ENCODE measurements at regions not wholly inside any gene's neighbourhood (a gene's known extent, or its start where the extent isn't known, plus 50 kb on each side); places are given as distances from the start of the nearest gene placed in this dataset.

DNA sequence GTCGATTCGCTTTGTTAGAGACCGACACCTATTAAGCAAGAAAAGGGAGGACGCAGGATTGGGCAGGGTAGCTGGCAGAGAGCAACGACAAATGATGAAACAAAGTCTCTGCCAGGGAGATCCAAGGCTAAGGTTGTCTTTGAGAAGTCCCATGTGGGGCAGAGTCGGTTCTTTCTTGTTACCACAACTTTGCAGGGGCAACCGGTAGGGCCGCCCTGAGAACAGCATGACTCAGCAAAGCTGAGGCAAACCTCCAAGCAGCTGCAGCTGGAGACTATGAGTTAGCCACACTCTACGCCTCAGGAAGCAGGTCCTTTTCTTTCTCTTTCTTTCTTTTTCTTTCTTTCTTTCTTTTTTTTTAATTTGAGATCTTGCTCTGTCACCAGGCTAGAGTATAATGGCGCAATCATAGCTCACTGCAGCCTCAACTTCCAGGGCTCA, 452.3 kb upstream of the ID2 start:
- TF ChIP-seq, protein P1, sequence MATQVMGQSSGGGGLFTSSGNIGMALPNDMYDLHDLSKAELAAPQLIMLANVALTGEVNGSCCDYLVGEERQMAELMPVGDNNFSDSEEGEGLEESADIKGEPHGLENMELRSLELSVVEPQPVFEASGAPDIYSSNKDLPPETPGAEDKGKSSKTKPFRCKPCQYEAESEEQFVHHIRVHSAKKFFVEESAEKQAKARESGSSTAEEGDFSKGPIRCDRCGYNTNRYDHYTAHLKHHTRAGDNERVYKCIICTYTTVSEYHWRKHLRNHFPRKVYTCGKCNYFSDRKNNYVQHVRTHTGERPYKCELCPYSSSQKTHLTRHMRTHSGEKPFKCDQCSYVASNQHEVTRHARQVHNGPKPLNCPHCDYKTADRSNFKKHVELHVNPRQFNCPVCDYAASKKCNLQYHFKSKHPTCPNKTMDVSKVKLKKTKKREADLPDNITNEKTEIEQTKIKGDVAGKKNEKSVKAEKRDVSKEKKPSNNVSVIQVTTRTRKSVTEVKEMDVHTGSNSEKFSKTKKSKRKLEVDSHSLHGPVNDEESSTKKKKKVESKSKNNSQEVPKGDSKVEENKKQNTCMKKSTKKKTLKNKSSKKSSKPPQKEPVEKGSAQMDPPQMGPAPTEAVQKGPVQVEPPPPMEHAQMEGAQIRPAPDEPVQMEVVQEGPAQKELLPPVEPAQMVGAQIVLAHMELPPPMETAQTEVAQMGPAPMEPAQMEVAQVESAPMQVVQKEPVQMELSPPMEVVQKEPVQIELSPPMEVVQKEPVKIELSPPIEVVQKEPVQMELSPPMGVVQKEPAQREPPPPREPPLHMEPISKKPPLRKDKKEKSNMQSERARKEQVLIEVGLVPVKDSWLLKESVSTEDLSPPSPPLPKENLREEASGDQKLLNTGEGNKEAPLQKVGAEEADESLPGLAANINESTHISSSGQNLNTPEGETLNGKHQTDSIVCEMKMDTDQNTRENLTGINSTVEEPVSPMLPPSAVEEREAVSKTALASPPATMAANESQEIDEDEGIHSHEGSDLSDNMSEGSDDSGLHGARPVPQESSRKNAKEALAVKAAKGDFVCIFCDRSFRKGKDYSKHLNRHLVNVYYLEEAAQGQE (IDR thresholded peaks at IDR 0.05; ENCODE audit: insufficient read depth in 1 of 2, low read depth in 2 of 2, low read length in 2 of 2), result no peak
- TF ChIP-seq TAF1 (IDR thresholded peaks at IDR 0.05; ENCODE audit: borderline replicate concordance, insufficient read depth, low read length), result no peak
- TF ChIP-seq POLR2AphosphoS5 (IDR thresholded peaks at IDR 0.05; ENCODE audit: low read depth, low read length), result no peak
